CD4-positive, CD25-positive, alpha-beta regulatory T cell (primary cell): ENCODE measurements at regions not wholly inside any gene's neighbourhood (a gene's known extent, or its start where the extent isn't known, plus 50 kb on each side); places are given as distances from the start of the nearest gene placed in this dataset.

Experiments used
- ATAC-seq, 2 donors: fragments of 150-1000 bp; cut with Tn5 transposase; one replicate each; pipeline ENCODE4 v1.10.0; 2021; ENCODE audit warnings: low read depth in 2 of 2, moderate number of reproducible peaks in 2 of 2, moderate library complexity in 1 of 2
- DNase-seq, 3 donors: peaks; one replicate each; pipeline versions ENCODE4 v3.0.0 to v3.0.0-alpha.2; 2012 to 2022; ENCODE audit warnings: mixed read lengths in 1 of 3
- H3K27ac ChIP-seq: one replicate; pipeline ENCODE4 v1.7.0; 2013; ENCODE audit warnings: mild to moderate bottlenecking, low read length; ENCODE audit not compliant: insufficient read depth, poor library complexity, severe bottlenecking
- H3K27me3 ChIP-seq: one replicate; pipeline ENCODE4 v1.7.0; 2013; ENCODE audit warnings: low read length; ENCODE audit not compliant: control insufficient read depth, insufficient read depth
- H3K36me3 ChIP-seq: one replicate; pipeline ENCODE4 v1.7.0; 2013; ENCODE audit warnings: mild to moderate bottlenecking, low read length, moderate library complexity; ENCODE audit not compliant: control insufficient read depth, insufficient read depth
- H3K4me1 ChIP-seq: 2 replicates; pipeline ENCODE4 v1.7.0; 2013; ENCODE audit warnings: mild to moderate bottlenecking, low read length; ENCODE audit not compliant: insufficient read depth, control insufficient read depth, poor library complexity, severe bottlenecking
- H3K4me3 ChIP-seq: one replicate; pipeline ENCODE4 v1.7.0; 2013; ENCODE audit warnings: low read depth, mild to moderate bottlenecking, low read length, moderate library complexity
- H3K9me3 ChIP-seq, 2 experiments: 1 replicate in 1 of 2; 2 replicates in 1 of 2; pipeline ENCODE4 v1.7.0; 2013; ENCODE audit warnings: low read length in 2 of 2, mild to moderate bottlenecking in 1 of 2, moderate library complexity in 1 of 2; ENCODE audit not compliant: control insufficient read depth in 2 of 2
- H3K27ac Mint-ChIP-seq, 3 donors: one replicate each; pipeline ENCODE4 v1.8.0; 2020 to 2022; ENCODE audit warnings: mild to moderate bottlenecking in 3 of 3, mixed read lengths in 3 of 3, moderate library complexity in 2 of 3
- H3K27me3 Mint-ChIP-seq: one replicate; pipeline ENCODE4 v1.8.0; 2022; ENCODE audit warnings: mild to moderate bottlenecking, mixed read lengths
- H3K36me3 Mint-ChIP-seq: one replicate; pipeline ENCODE4 v1.8.0; 2020; ENCODE audit warnings: mixed read lengths
- H3K4me1 Mint-ChIP-seq, 4 donors: one replicate each; pipeline ENCODE4 v1.8.0; 2020 to 2022; ENCODE audit warnings: mixed read lengths in 4 of 4, mild to moderate bottlenecking in 1 of 4
- H3K4me3 Mint-ChIP-seq, 4 donors: one replicate each; pipeline ENCODE4 v1.8.0; 2020 to 2022; ENCODE audit warnings: mild to moderate bottlenecking in 4 of 4, mixed read lengths in 4 of 4, moderate library complexity in 3 of 4
- H3K9me3 Mint-ChIP-seq, 7 donors: one replicate each; pipeline ENCODE4 v1.8.0; 2020 to 2022; ENCODE audit warnings: mixed read lengths in 7 of 7, mild to moderate bottlenecking in 3 of 7, moderate library complexity in 2 of 7

- peaks cover 0 to 5% of the 10 kb centered on the region in 2 experiments for H3K9me3 ChIP-seq
- Mint-ChIP-seq H3K4me3 (no peak overlapping the region), H3K27ac (no peak overlapping the region), H3K4me1 (no peaks in the 10 kb centered on the region), H3K27me3 (no peaks in the 10 kb centered on the region), H3K9me3 (peaks cover 0 to 11% (median 4%) of the 10 kb centered on the region in 7 donors), H3K36me3 (no peaks in the 10 kb centered on the region)
- H3K4me3 ChIP-seq = no peak overlapping the region
- H3K27me3 ChIP-seq = no peaks in the 10 kb centered on the region
- ATAC-seq = no peak
- no peaks in the 10 kb centered on the region for H3K4me1 ChIP-seq
- no peaks in the 10 kb centered on the region for H3K36me3 ChIP-seq
- no peak overlapping the region for H3K27ac ChIP-seq
- no peak for DNase-seq
These were observed 1309.2 kb downstream of the MRPL39 start for GRCh38 chr21:24298040-24298439.

GRCh38 chr21:24294171-24294570 is 1313.1 kb downstream of the MRPL39 start:
- no peak for ATAC-seq
- DNase-seq = no peak
- peak overlapping the region in 1 of 4 donors; percentile 58 for H3K4me3 Mint-ChIP-seq
- H3K36me3 ChIP-seq = no peaks in the 10 kb centered on the region
- H3K9me3 ChIP-seq = peaks cover 0 to 5% of the 10 kb centered on the region in 2 experiments
- no peak overlapping the region for H3K27ac Mint-ChIP-seq
- no peaks in the 10 kb centered on the region for H3K27me3 Mint-ChIP-seq
- no peaks in the 10 kb centered on the region for H3K27me3 ChIP-seq
- no peaks in the 10 kb centered on the region for H3K4me1 Mint-ChIP-seq
- no peaks in the 10 kb centered on the region for H3K36me3 Mint-ChIP-seq
- peaks cover 0 to 8% (median 0%) of the 10 kb centered on the region in 7 donors for H3K9me3 Mint-ChIP-seq
- no peak overlapping the region for H3K4me3 ChIP-seq
- H3K4me1 ChIP-seq = no peaks in the 10 kb centered on the region
- no peak overlapping the region for H3K27ac ChIP-seq

- H3K9me3 Mint-ChIP-seq = peaks cover 0 to 7% (median 0%) of the 10 kb centered on the region in 7 donors
- H3K27me3 ChIP-seq = no peaks in the 10 kb centered on the region
- H3K9me3 ChIP-seq = peaks cover 0 to 5% of the 10 kb centered on the region in 2 experiments
- no peak overlapping the region for H3K27ac ChIP-seq
- H3K4me3 Mint-ChIP-seq = no peak overlapping the region
- no peaks in the 10 kb centered on the region for H3K4me1 Mint-ChIP-seq
- no peaks in the 10 kb centered on the region for H3K27me3 Mint-ChIP-seq
- H3K36me3 ChIP-seq = no peaks in the 10 kb centered on the region
- H3K27ac Mint-ChIP-seq = no peak overlapping the region
- ATAC-seq = peak in 1 of 2 donors; percentile 31
- H3K4me1 ChIP-seq = no peaks in the 10 kb centered on the region
- peak in 1 of 3 donors; percentile 3 for DNase-seq
- H3K36me3 Mint-ChIP-seq = no peaks in the 10 kb centered on the region
- H3K4me3 ChIP-seq = no peak overlapping the region
These were observed 1317.0 kb downstream of the MRPL39 start for GRCh38 chr21:24290151-24290833.

- ATAC-seq (no peak), DNase-seq (no peak)
- H3K4me3 Mint-ChIP-seq = no peak overlapping the region
- no peaks in the 10 kb centered on the region for H3K36me3 ChIP-seq
- no peaks in the 10 kb centered on the region for H3K4me1 ChIP-seq
- H3K27ac ChIP-seq = no peak overlapping the region
- no peak overlapping the region for H3K27ac Mint-ChIP-seq
- H3K4me1 Mint-ChIP-seq = no peaks in the 10 kb centered on the region
- H3K36me3 Mint-ChIP-seq = no peaks in the 10 kb centered on the region
- peaks cover 0 to 5% of the 10 kb centered on the region in 2 experiments for H3K9me3 ChIP-seq
- H3K9me3 Mint-ChIP-seq = peaks cover 0 to 6% (median 1%) of the 10 kb centered on the region in 7 donors
- no peak overlapping the region for H3K4me3 ChIP-seq
- no peaks in the 10 kb centered on the region for H3K27me3 ChIP-seq
- H3K27me3 Mint-ChIP-seq = no peaks in the 10 kb centered on the region
These were observed 1317.7 kb downstream of the MRPL39 start for GRCh38 chr21:24289539-24289938.

GRCh38 chr21:24280596-24280995 is 1326.7 kb downstream of the MRPL39 start:
- H3K27me3 Mint-ChIP-seq = no peaks in the 10 kb centered on the region
- Histone ChIP-seq H3K27ac (no peak overlapping the region), H3K27me3 (no peaks in the 10 kb centered on the region), H3K4me3 (no peak overlapping the region), H3K36me3 (no peaks in the 10 kb centered on the region), H3K9me3 (no peaks in the 10 kb centered on the region), H3K4me1 (no peaks in the 10 kb centered on the region)
- no peak overlapping the region for H3K27ac Mint-ChIP-seq
- H3K4me1 Mint-ChIP-seq = no peaks in the 10 kb centered on the region
- ATAC-seq = no peak
- no peak for DNase-seq
- no peaks in the 10 kb centered on the region for H3K36me3 Mint-ChIP-seq
- H3K9me3 Mint-ChIP-seq = peaks cover 0 to 10% (median 4%) of the 10 kb centered on the region in 7 donors
- H3K4me3 Mint-ChIP-seq = no peak overlapping the region

- DNase-seq = no peak
- Histone ChIP-seq H3K27ac (no peak overlapping the region), H3K9me3 (no peaks in the 10 kb centered on the region), H3K27me3 (no peaks in the 10 kb centered on the region), H3K4me3 (no peak overlapping the region), H3K4me1 (no peaks in the 10 kb centered on the region), H3K36me3 (no peaks in the 10 kb centered on the region)
- Mint-ChIP-seq H3K4me3 (no peak overlapping the region), H3K4me1 (no peaks in the 10 kb centered on the region), H3K27ac (no peak overlapping the region), H3K9me3 (peaks cover 0 to 8% (median 3%) of the 10 kb centered on the region in 7 donors), H3K36me3 (no peaks in the 10 kb centered on the region), H3K27me3 (no peaks in the 10 kb centered on the region)
- no peak for ATAC-seq
These were observed 1328.6 kb downstream of the MRPL39 start for GRCh38 chr21:24278711-24279110.

GRCh38 chr21:24276204-24276603 is 1331.1 kb downstream of the MRPL39 start:
- H3K4me1 Mint-ChIP-seq = no peaks in the 10 kb centered on the region
- H3K4me3 Mint-ChIP-seq = no peak overlapping the region
- H3K9me3 Mint-ChIP-seq = peaks cover under 1 to 10% (median 4%) of the 10 kb centered on the region in 7 donors
- H3K27me3 ChIP-seq = no peaks in the 10 kb centered on the region
- no peaks in the 10 kb centered on the region for H3K36me3 Mint-ChIP-seq
- no peaks in the 10 kb centered on the region for H3K4me1 ChIP-seq
- H3K27ac ChIP-seq = no peak overlapping the region
- no peaks in the 10 kb centered on the region for H3K27me3 Mint-ChIP-seq
- no peak overlapping the region for H3K27ac Mint-ChIP-seq
- DNase-seq = no peak
- H3K4me3 ChIP-seq = no peak overlapping the region
- H3K9me3 ChIP-seq = no peaks in the 10 kb centered on the region
- no peak for ATAC-seq
- no peaks in the 10 kb centered on the region for H3K36me3 ChIP-seq

- Mint-ChIP-seq H3K4me1 (no peaks in the 10 kb centered on the region), H3K36me3 (no peaks in the 10 kb centered on the region), H3K4me3 (no peak overlapping the region), H3K9me3 (peaks cover 2 to 10% (median 6%) of the 10 kb centered on the region in 7 donors), H3K27me3 (no peaks in the 10 kb centered on the region), H3K27ac (no peak overlapping the region)
- Histone ChIP-seq H3K9me3 (peaks cover 0 to 4% of the 10 kb centered on the region in 2 experiments), H3K27ac (no peak overlapping the region), H3K4me3 (no peak overlapping the region), H3K27me3 (no peaks in the 10 kb centered on the region), H3K36me3 (no peaks in the 10 kb centered on the region), H3K4me1 (no peaks in the 10 kb centered on the region)
- no peak for DNase-seq
- no peak for ATAC-seq
These were observed 1331.7 kb downstream of the MRPL39 start for GRCh38 chr21:24275616-24276015.
